AG09319 (cell line): ENCODE measurements at regions not wholly inside any gene's neighbourhood (a gene's known extent, or its start where the extent isn't known, plus 50 kb on each side); places are given as distances from the start of the nearest gene placed in this dataset.

Experiments
- DNase-seq: peaks from one replicate; pipeline ENCODE4 v3.0.0-alpha.2; 2010; ENCODE audit warnings: low read depth; ENCODE audit errors: extremely low read depth
- CTCF ChIP-seq: IDR thresholded peaks from 2 replicates; pipeline ENCODE4 v1.5.1; 2011; ENCODE audit warnings: low read depth, mild to moderate bottlenecking, inconsistent platforms, low read length, moderate library complexity

DNA sequence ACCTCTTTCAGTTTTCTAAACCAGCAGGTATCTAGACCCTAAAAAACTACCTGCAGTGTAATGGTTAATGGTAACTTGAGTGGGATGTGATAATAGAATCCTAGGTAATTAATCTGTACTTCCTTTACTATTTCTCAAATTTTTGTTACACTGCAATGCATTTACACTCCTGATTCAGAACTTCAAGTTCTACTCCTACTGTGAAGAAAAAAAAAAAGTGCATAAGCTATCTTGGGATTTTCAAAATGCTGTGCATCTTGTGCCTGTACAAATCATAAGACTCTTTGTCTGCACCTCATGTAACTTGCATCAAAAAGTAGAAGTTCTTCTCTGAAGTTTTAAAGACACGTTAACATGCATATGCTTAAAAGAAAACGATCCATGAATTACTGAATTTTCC is 554.1 kb downstream of the CETN3 start:
- TF ChIP-seq CTCF, result no peak
- DNase-seq, result no peak

- TF ChIP-seq CTCF, result no peak
- DNase-seq, result no peak
These were observed 557.6 kb downstream of the CETN3 start for GRCh38 chr5:89851911-89852310.

GRCh38 chr5:89850513-89850865 is 559.1 kb downstream of the CETN3 start:
- DNase-seq, result no peak
- no peak for TF ChIP-seq CTCF

DNA sequence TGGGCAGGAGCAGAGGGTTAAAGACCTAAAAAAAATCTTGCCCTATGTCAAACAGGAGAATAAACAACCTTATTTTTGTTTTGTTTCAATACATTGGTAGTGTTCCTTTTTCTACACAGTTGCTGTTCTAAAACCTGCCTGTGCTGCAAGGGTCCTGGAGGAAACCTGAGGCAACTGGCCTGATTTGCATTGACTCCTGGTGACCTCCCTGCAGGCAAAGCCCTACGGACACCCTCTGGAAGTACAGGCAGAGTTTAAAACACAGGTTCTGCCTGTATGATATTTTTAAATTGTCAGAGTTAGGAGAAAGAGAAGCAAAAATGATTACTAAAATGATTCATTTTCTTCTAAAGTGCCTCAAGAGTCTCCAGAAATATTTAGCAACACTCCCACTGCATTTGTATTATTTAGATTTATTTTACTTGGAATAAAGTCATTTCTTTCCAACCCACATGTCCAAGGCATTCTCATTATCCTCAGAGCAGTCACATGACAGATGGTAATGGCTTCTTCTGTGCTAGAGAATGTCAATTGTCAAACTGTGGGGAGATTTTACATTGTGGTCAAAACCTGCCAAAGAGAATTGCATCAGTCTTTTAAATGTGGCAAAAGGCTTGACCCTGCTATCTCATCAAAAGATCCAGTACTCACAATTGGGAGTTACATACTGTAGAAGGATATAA is 559.6 kb downstream of the CETN3 start:
- no peak for DNase-seq
- TF ChIP-seq CTCF, result no peak

- no peak for DNase-seq
- no peak for TF ChIP-seq CTCF
These were observed 561.8 kb downstream of the CETN3 start for GRCh38 chr5:89847743-89848142.

- DNase-seq, result no peak
- TF ChIP-seq CTCF, result no peak
These were observed 565.0 kb downstream of the CETN3 start for GRCh38 chr5:89844548-89844947.

GRCh38 chr5:89842531-89842930 is 567.0 kb downstream of the CETN3 start:
- DNase-seq, result no peak
- no peak for TF ChIP-seq CTCF
